ENCODE measurements at regions not wholly inside any gene's neighbourhood (a gene's known extent, or its start where the extent isn't known, plus 50 kb on each side); places are given as distances from the start of the nearest gene placed in this dataset.

DNA sequence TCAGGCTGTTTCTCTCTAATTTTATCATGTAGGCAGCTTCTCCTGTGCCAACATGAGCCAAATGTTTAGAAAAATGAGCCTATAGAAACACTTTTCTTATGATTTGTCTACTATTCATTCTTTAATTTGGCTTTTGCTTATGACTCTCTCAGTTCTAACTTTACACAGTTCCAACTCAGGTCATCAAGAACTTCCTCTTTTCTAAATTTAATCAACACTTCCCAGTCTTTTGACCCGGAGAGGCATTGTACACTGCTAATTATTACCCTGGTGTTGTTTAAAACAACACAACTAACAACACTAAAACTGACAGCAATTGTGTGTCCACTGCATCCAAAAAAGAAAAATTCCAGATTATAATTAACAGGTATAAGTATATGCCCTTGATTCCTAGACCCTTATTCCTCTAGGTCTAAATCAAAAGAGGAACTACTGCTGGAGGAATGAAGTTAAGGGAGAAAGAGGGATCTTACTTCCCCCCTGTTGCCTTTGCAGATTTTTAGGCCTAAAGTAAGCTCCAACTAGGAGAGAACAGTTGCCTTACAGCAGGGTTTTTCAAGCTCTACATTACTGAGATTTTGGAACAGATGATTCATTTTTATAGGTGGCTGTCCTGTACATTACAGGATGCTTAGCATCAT, 332.2 kb upstream of the GOLIM4 start:
- Histone ChIP-seq H3K9me2 (ENCODE audit: insufficient read depth) (no peaks in the 10 kb centered on the region), H2AFZ (no peak overlapping the region), H3K27me3 (ENCODE audit: insufficient read depth) (no peaks in the 10 kb centered on the region), H3K4me1 (ENCODE audit: insufficient read depth) (no peaks in the 10 kb centered on the region), H3K27ac (ENCODE audit: low read depth) (no peak overlapping the region), H3F3A (replicated peaks; ENCODE audit: low read depth) (no peaks in the 10 kb centered on the region), H3K36me3 (ENCODE audit: insufficient read depth) (no peaks in the 10 kb centered on the region), H3K4me3 (no peak overlapping the region), H3K79me2 (replicated peaks; ENCODE audit: insufficient read depth) (no peaks in the 10 kb centered on the region), H3K4me2 (no peak overlapping the region), H4K20me1 (replicated peaks; ENCODE audit: insufficient read depth) (no peaks in the 10 kb centered on the region)
- ATAC-seq (no peak), DNase-seq (ENCODE audit: low spot score) (no peak)
- Mint-ChIP-seq H3K9me3 (no peaks in the 10 kb centered on the region), H3K36me3 (ENCODE audit: low read depth) (no peaks in the 10 kb centered on the region), H3K27me3 (ENCODE audit: insufficient read depth, low read depth, poor library complexity) (peaks cover 2% of the 10 kb centered on the region), H3K27ac (no peak overlapping the region), H3K4me3 (no peak overlapping the region), H3K4me1 (peaks cover 4% of the 10 kb centered on the region; the same call in 2 of the 3 replicates)
- TF ChIP-seq EZH2 (IDR thresholded peaks at IDR 0.05; ENCODE audit: low read depth, unreplicated experiment) (no peak), EZH2phosphoT487 (IDR thresholded peaks at IDR 0.05; ENCODE audit: unreplicated experiment) (no peak), ETS1 (IDR thresholded peaks at IDR 0.05) (no peak), STAT1 (IDR thresholded peaks at IDR 0.05; ENCODE audit: unreplicated experiment) (no peak), JUNB (IDR thresholded peaks at IDR 0.05; ENCODE audit: unreplicated experiment) (no peak), NANOG (IDR thresholded peaks at IDR 0.05; ENCODE audit: borderline replicate concordance) (no peak), POLR2AphosphoS5 (IDR thresholded peaks at IDR 0.05; ENCODE audit: low read depth) (no peak), ZNF114 (CRISPR knock-in tag; IDR thresholded peaks at IDR 0.05) (no peak), CREB1 (CRISPR knock-in tag; IDR thresholded peaks at IDR 0.05; ENCODE audit: low read depth) (no peak)
- TF ChIP-seq, protein P1, sequence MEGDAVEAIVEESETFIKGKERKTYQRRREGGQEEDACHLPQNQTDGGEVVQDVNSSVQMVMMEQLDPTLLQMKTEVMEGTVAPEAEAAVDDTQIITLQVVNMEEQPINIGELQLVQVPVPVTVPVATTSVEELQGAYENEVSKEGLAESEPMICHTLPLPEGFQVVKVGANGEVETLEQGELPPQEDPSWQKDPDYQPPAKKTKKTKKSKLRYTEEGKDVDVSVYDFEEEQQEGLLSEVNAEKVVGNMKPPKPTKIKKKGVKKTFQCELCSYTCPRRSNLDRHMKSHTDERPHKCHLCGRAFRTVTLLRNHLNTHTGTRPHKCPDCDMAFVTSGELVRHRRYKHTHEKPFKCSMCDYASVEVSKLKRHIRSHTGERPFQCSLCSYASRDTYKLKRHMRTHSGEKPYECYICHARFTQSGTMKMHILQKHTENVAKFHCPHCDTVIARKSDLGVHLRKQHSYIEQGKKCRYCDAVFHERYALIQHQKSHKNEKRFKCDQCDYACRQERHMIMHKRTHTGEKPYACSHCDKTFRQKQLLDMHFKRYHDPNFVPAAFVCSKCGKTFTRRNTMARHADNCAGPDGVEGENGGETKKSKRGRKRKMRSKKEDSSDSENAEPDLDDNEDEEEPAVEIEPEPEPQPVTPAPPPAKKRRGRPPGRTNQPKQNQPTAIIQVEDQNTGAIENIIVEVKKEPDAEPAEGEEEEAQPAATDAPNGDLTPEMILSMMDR (conservative IDR thresholded peaks at IDR 0.05; ENCODE audit: low read depth in 2 of 2), result no peak

DNA sequence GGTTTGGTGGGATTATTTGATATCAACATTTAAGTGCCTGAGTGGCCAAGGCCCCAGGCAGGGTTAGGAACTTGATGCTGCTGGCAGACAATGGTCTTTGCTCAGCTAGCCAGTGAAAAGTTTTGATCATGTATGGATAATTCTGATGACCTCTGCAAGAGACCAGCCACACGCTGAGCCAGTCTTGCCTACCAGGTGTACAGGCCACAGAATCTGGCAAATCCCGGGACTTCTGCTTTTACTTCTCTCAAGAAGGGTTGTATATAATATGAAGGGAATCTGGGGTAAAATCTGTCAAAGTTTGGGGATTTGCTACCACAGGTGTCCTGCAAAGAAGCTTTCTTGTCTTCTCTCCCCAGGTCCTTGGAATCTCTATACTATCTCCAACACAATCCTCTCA, 331.4 kb upstream of the GOLIM4 start:
- Histone ChIP-seq H2AFZ (no peak overlapping the region), H3K79me2 (replicated peaks; ENCODE audit: insufficient read depth) (no peaks in the 10 kb centered on the region), H3K4me3 (no peak overlapping the region), H4K20me1 (replicated peaks; ENCODE audit: insufficient read depth) (no peaks in the 10 kb centered on the region), H3F3A (replicated peaks; ENCODE audit: low read depth) (no peaks in the 10 kb centered on the region), H3K36me3 (ENCODE audit: insufficient read depth) (no peaks in the 10 kb centered on the region), H3K27ac (ENCODE audit: low read depth) (no peak overlapping the region), H3K9me2 (ENCODE audit: insufficient read depth) (no peaks in the 10 kb centered on the region), H3K4me2 (no peak overlapping the region), H3K4me1 (ENCODE audit: insufficient read depth) (no peaks in the 10 kb centered on the region; the same call in 1 of the 2 replicates), H3K27me3 (ENCODE audit: insufficient read depth) (no peaks in the 10 kb centered on the region)
- H3K27me3 Mint-ChIP-seq (ENCODE audit: insufficient read depth, low read depth, poor library complexity), result peaks cover 2% of the 10 kb centered on the region
- no peak for DNase-seq (ENCODE audit: low spot score)
- peaks cover 4% of the 10 kb centered on the region; the same call in 2 of the 3 replicates for H3K4me1 Mint-ChIP-seq
- no peaks in the 10 kb centered on the region for H3K9me3 Mint-ChIP-seq
- H3K4me3 Mint-ChIP-seq, result no peak overlapping the region
- no peak for ATAC-seq
- H3K27ac Mint-ChIP-seq, result no peak overlapping the region
- no peaks in the 10 kb centered on the region for H3K36me3 Mint-ChIP-seq (ENCODE audit: low read depth)
- TF ChIP-seq ZNF331 (CRISPR knock-in tag; IDR thresholded peaks at IDR 0.05; ENCODE audit: low read depth) (no peak), CREB1 (CRISPR knock-in tag; IDR thresholded peaks at IDR 0.05; ENCODE audit: low read depth) (no peak), ETS1 (IDR thresholded peaks at IDR 0.05) (no peak), POLR2AphosphoS5 (IDR thresholded peaks at IDR 0.05; ENCODE audit: low read depth) (no peak), ZNF462 (CRISPR knock-in tag; IDR thresholded peaks at IDR 0.05) (no peak)

All from GM23338 (cell line).